HG03196 (cell line): ENCODE measurements at regions not wholly inside any gene's neighbourhood (a gene's known extent, or its start where the extent isn't known, plus 50 kb on each side); places are given as distances from the start of the nearest gene placed in this dataset.

ENCODE experiments used
- ATAC-seq: cut with Tn5 transposase; IDR thresholded peaks from one replicate; pipeline ENCODE4 v1.9.1; 2021; ENCODE audit not compliant: unreplicated experiment

- no peak for ATAC-seq
Observed at GRCh38 chr16:82414476-82414875, 212.3 kb upstream of the CDH13 start.

GRCh38 chr16:82412770-82413169 lies 214.0 kb upstream of the CDH13 start:
- ATAC-seq: no peak

GRCh38 chr16:82405736-82406135 lies 221.0 kb upstream of the CDH13 start:
- no peak for ATAC-seq

DNA sequence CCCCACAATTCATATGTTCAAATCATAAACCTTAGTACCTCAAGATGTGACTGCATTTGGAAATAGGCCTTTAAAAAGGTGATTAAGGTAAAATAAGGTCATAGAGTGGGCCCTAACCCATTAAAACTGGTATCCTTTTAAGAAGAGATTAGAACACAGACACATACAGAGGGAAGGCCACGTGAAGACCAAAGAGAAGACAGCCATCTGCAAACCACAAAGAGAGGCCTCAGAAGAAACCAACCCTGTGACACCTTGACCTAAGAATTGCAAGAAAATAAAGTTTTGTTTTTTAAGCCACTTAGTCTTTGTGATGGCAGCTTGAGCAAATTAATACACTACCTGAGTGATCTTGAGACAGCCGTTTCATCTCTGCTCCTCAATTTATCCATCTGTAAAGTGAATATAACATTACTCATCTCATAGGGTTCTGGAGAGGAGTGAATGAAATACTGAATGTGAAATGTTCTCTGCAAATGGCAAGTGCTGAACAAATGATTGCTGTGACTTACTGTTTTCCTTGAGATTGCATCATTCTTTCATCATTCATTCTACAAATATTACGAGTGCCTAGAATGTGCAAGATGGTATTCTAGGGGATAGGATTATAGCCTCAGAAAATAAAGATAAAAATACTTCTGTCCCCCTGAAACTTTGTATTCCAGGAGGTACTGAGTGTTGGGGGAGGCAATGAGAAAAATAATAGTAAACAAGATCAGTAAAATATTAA lies 222.0 kb upstream of the CDH13 start:
- no peak for ATAC-seq

DNA sequence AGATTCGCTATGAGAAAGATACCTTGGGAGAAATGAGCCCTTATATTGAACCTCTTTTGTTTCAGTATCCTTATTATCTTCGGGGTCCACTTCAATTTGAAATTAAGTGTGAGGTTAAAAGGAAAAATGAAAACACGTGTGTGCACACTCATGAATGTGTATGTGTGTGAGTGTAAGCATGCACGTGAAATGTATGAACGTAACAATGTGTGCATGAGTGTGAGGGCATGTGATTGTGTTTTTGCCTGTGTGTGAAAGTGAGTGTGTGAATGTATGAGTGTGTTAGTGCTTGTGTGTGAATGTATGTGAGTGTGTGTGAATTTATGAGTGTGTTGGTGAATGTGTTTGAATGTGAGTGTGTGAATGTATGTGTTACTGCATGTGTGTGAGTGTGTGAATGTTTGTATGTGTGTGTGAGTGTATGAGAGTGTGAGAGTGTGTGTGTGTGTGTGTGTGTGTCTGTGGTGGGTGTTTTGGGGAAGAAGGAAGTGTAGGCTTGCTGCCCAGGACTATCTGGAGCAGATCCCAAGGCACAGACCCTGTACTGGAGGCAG lies 224.0 kb upstream of the CDH13 start:
- no peak for ATAC-seq

GRCh38 chr16:82400046-82400445 lies 226.7 kb upstream of the CDH13 start:
- ATAC-seq: no peak

DNA sequence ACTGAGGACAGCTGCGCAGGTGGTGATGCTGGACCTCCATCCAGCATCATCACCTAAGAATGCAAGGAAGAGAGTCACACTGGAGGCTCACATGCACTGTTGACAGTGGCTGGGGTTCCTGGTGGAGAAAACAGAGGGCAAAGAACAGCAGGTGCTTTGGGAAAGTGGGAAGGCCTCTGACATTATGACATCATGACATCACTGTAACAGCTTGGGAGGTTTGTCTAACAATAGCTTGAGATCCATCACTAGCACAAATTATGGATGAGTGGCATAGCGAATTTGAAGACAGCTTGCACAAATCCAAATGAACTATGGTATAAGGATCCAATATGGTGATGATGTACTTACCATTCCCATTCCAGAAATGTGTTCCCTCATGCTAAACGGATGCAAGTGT lies 226.5 kb upstream of the MPHOSPH6 start:
- ATAC-seq: no peak

DNA sequence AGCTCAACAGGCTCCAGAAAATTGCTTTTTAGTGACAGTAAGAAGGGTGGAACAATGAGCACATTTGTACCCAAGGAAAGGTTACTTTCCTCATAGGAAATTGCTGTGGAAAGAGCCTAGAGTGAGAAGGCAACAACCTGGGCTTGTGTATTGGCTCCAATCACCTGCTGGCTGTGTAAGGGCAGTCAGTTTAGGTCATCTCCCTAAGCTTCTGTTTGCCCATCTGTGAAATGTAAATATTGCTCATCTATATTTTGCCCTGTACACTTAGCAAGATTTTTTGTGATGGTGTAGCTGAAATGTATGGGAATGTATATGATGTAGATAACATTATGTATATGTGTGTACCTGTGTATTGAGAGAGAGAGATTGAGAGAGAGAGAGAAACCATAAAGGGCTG lies 225.2 kb upstream of the MPHOSPH6 start:
- no peak for ATAC-seq

- no peak for ATAC-seq
Observed at GRCh38 chr16:82391690-82392089, 221.7 kb upstream of the MPHOSPH6 start.

DNA sequence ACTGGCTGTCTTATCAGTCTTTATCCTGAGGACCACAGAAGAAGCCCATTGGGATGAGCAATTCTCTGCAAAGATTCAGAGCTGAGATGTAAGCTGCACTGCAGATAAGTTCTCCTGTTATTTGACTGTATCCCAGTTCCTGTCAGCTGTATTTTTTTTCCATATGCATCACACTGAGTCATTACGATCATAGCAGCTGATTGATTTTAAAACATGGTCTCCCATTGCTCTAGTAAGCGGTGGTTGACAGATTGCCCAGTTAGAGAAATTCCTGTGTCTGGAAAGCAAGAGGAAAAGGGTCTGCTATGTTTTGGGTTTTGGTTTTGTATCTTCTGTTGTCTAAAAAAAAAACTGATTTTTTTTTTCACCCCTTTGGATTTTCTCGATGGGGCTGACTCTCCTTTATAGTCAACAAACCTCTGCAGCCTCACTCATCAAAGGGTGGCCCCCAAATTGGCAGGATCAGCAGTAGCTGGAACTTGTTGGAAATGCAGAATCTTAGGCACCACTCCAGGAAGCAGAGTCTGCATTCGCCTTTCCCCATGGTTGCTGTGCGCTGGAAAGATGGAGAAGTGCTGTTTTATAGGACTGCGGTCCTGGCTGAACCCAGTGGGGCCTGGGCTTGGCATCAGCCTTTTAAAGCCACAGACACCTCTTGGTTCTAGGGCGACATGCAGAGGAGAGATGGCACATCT lies 220.1 kb upstream of the MPHOSPH6 start:
- no peak for ATAC-seq

- no peak for ATAC-seq
Observed at GRCh38 chr16:82386761-82387160, 216.7 kb upstream of the MPHOSPH6 start.

- no peak for ATAC-seq
Observed at GRCh38 chr16:82384949-82385348, 214.9 kb upstream of the MPHOSPH6 start.

- ATAC-seq: no peak
Observed at GRCh38 chr16:82384017-82384416, 214.0 kb upstream of the MPHOSPH6 start.

GRCh38 chr16:82382521-82382920 lies 212.5 kb upstream of the MPHOSPH6 start:
- ATAC-seq: no peak

DNA sequence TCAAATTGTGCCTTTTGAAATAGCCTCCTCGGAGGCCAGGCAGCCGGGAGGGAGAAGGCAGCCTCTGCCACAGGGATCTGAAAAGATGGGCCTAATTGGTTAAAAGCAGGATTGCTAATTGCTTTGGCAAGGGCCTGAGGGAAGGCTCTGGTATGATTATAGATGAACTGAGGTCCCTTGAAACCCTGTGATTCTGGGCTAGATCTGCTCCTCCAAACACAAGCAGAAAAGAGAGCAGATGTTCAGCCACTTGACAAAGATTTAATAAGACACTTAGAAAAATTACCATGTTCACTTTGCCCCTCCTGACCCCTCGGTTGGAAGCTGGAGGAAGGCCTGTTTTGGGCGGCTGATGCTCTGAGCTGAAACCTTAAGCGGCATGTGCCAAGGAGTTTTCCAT lies 209.5 kb upstream of the MPHOSPH6 start:
- no peak for ATAC-seq

GRCh38 chr16:82373976-82374375 lies 204.0 kb upstream of the MPHOSPH6 start:
- ATAC-seq: no peak

DNA sequence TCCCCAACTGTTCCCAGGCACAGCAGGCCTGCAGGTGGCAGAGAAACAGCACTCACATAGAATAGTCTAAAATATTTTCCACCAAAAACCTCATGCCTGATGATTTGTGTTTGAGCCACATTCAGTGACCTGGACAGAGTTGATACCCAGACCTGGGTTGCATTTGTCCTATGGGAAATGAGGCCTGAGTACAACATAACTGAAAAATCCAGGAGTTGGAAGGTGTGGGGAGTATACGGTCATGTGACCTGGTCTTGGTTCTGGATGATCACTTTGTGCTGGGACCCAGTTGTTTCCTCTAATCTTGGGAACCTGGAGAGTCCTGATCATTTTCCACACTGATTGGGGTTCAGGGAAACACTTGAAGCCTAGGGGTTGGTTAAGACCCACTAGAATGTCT lies 200.3 kb upstream of the MPHOSPH6 start:
- ATAC-seq: no peak

DNA sequence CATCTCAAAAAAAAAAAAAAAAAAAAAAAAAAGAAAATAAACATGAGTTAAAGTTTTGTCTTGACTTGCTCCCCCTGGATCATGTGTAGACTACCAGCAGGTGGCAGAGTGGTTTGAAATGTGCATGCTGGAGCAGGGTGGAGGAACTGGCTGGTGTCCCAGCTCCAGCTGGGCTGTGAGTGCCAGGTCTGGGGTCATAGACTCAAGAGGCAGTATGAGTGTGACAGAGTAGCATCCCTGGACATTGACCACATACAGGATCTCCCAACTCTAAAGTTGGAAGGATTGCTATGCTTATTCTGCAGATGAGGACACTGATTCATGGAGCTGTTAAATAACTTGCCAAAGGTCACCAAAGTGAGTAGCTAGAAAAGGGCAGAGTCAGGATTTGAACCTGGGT lies 198.0 kb upstream of the MPHOSPH6 start:
- no peak for ATAC-seq

DNA sequence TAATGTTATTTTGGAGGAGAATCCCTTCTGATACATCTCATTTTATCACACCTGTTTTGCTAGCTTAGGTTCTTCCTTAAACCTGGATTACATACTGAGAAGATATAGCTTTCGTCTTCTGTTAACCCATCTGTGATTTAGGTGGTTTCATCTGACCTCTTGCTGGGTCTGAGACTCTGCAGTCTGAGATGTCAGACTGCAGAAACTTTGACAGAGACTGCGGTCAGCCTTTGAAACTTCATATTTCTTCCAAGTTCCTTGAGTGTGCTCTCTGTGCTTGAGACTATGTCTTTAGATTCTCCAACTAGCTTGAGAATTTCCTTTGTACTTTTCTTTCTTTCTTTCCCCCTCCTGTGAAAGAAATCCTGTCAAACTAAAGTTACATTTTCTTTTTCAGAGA lies 196.4 kb upstream of the MPHOSPH6 start:
- no peak for ATAC-seq

- ATAC-seq: no peak
Observed at GRCh38 chr16:82364690-82365089, 194.7 kb upstream of the MPHOSPH6 start.

GRCh38 chr16:82363026-82363816 lies 193.2 kb upstream of the MPHOSPH6 start:
- ATAC-seq: no peak

DNA sequence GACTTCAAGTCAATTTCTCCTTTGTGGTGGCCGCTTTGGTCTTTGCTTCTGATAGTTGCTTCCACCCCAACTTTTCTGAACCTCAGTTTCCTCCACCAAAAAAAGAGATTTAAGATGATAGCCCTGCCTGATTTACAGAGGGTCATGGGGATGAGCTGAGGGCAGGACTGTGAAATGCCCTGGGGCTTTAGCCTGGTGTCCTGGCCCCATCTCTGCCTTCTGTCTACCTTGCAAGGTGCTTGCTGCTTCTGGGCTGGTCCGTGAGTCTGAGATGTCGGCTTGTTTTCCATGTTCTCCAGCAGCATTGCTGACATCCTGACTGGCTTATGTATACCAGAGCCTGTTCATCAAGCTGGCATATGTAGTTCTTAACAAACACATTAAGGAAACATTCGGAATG lies 191.9 kb upstream of the MPHOSPH6 start:
- ATAC-seq: no peak
